Pancreas (tissue), 10 donors: ENCODE measurements at regions not wholly inside any gene's neighbourhood (a gene's known extent, or its start where the extent isn't known, plus 50 kb on each side); places are given as distances from the start of the nearest gene placed in this dataset.

Source experiments
- ATAC-seq, 4 donors: fragments of 200-7000 bp; cut with Tn5 transposase; one replicate each; pipeline versions ENCODE4 v1.8.0 to v1.9.1; 2020; ENCODE audit warnings: mild to moderate bottlenecking in 4 of 4, moderate library complexity in 4 of 4
- DNase-seq, 6 donors: peaks; one replicate each; pipeline ENCODE4 v3.0.0-alpha.2; 2020
- FAIRE-seq: peaks from 2 replicates; lab custom pipeline; 2012; peaks lifted over from hg19 to GRCh38; lab: Jason Lieb, UNC
- H3K27ac ChIP-seq, 4 donors: fragments of 200-600 bp; sonication (generic); 1 replicate in 3 of 4; 2 replicates in 1 of 4; pipeline versions ENCODE4 v1.5.0 to v1.8.0; 2020
- H3K27me3 ChIP-seq, 4 donors: fragments of 200-600 bp; one replicate each; pipeline ENCODE4 v1.8.0; 2021
- H3K36me3 ChIP-seq, 3 donors: fragments of 200-600 bp; sonication (generic) in 1 of 3; one replicate each; pipeline versions ENCODE4 v1.5.0 to v1.8.0; 2020 to 2021
- H3K4me1 ChIP-seq, 3 donors: fragments of 200-600 bp; one replicate each; pipeline ENCODE4 v1.8.0; 2021
- H3K4me3 ChIP-seq, 4 donors: fragments of 200-600 bp; sonication (generic) in 2 of 4; one replicate each; pipeline versions ENCODE4 v1.5.0 to v1.8.0; 2020 to 2021
- H3K9me3 ChIP-seq, 4 donors: fragments of 200-600 bp; one replicate each; pipeline ENCODE4 v1.8.0; 2021
- CTCF ChIP-seq, 4 donors: fragments of 200-600 bp; sonication (generic) in 3 of 4; IDR thresholded peaks; one replicate each; pipeline versions ENCODE4 v1.5.0 to v1.8.0; 2021; ENCODE audit warnings: antibody characterized with exemption in 4 of 4
- WGBS, 2 donors: extraction: QIAGEN DNeasy Blood & Tissue Kit; methylation state at CpG; one replicate each; pipeline ENCODE4 v1.1.7; 2013; 5-methylcytosine and 5-hydroxymethylcytosine counted together
- intact Hi-C, 3 donors: fragments of 100-400 bp; cut with DNase I; formaldehyde crosslinking; loops; one replicate each; pipeline versions ENCODE4 v1.11.1 to v1.14.2; 2022
- donor health status: healthy with polysubstance abuse.
- donor health status: DM: no; HTN: no; CAD: no; lungs with moderate emphysema.
- donor health status: DM: no; HTN: no; CAD: no.
- donor health status: control.
- donor health status: control.
- donor health status: Bipolar disorder and iron deficiency.
- donor health status: DM: yes; HTN: yes; CAD: no.
- donor health status: DM: no; HTN: no; CAD: no.
- donor health status: DM: no; HTN: no; CAD: no.
- donor health status: DM: yes; HTN: yes; CAD: no.

- H3K4me3 ChIP-seq, result no peak overlapping the region
- no peak for ATAC-seq
- H3K27me3 ChIP-seq, result no peaks in the 10 kb centered on the region
- TF ChIP-seq CTCF (IDR thresholded peaks at IDR 0.05), result no peak
- intact Hi-C loops, result no loop called here
- no peaks in the 10 kb centered on the region for H3K36me3 ChIP-seq
- no peak for DNase-seq
- H3K9me3 ChIP-seq, result no peaks in the 10 kb centered on the region
- H3K4me1 ChIP-seq, result no peaks in the 10 kb centered on the region
- no peak for FAIRE-seq
- WGBS, 2 donors, result 86 to 94% methylated on average over 2 of the region's 2 CpGs
- no peak overlapping the region for H3K27ac ChIP-seq
Observed at GRCh38 chr2:12298352-12298751, 418.4 kb upstream of the TRIB2 start.

GRCh38 chr2:12299431-12299830 is 417.3 kb upstream of the TRIB2 start:
- H3K27ac ChIP-seq, result no peak overlapping the region
- intact Hi-C loops, result no loop called here
- no peak for TF ChIP-seq CTCF (IDR thresholded peaks at IDR 0.05)
- no peaks in the 10 kb centered on the region for H3K36me3 ChIP-seq
- H3K27me3 ChIP-seq, result no peaks in the 10 kb centered on the region
- DNase-seq (no peak), FAIRE-seq (no peak), ATAC-seq (no peak)
- H3K4me1 ChIP-seq, result peaks cover 1 to 3% (median 3%) of the 10 kb centered on the region in 3 donors
- H3K9me3 ChIP-seq, result no peaks in the 10 kb centered on the region
- 50% methylated on average over 1 of the region's 1 CpG for WGBS, 2 donors
- no peak overlapping the region for H3K4me3 ChIP-seq

- no peak overlapping the region for H3K4me3 ChIP-seq
- intact Hi-C loops, result no loop called here
- no peak for TF ChIP-seq CTCF (IDR thresholded peaks at IDR 0.05)
- ATAC-seq, result no peak
- no peaks in the 10 kb centered on the region for H3K27me3 ChIP-seq
- FAIRE-seq, result no peak
- WGBS, 2 donors, result 81 to 85% methylated on average over 4 of the region's 4 CpGs
- H3K9me3 ChIP-seq, result no peaks in the 10 kb centered on the region
- peaks cover 6 to 10% (median 7%) of the 10 kb centered on the region in 3 donors for H3K4me1 ChIP-seq
- no peak overlapping the region for H3K27ac ChIP-seq
- no peak for DNase-seq
- H3K36me3 ChIP-seq, result no peaks in the 10 kb centered on the region
Observed at GRCh38 chr2:12300019-12300602, 416.6 kb upstream of the TRIB2 start.

GRCh38 chr2:12300927-12301326 is 415.8 kb upstream of the TRIB2 start:
- H3K4me3 ChIP-seq, result no peak overlapping the region
- no peaks in the 10 kb centered on the region for H3K36me3 ChIP-seq
- H3K27ac ChIP-seq, result no peak overlapping the region
- TF ChIP-seq CTCF (IDR thresholded peaks at IDR 0.05), result no peak
- DNase-seq (no peak), FAIRE-seq (no peak), ATAC-seq (no peak)
- intact Hi-C loops, result no loop called here
- H3K27me3 ChIP-seq, result no peaks in the 10 kb centered on the region
- no peaks in the 10 kb centered on the region for H3K9me3 ChIP-seq
- 91% methylated on average over 5 of the region's 5 CpGs for WGBS, 2 donors
- peaks cover 6 to 10% (median 7%) of the 10 kb centered on the region in 3 donors for H3K4me1 ChIP-seq

GRCh38 chr2:12302140-12302539 is 414.6 kb upstream of the TRIB2 start:
- intact Hi-C loops, result no loop called here
- ATAC-seq (no peak), FAIRE-seq (no peak), DNase-seq (no peak)
- Histone ChIP-seq H3K4me3 (no peak overlapping the region), H3K27me3 (no peaks in the 10 kb centered on the region), H3K9me3 (no peaks in the 10 kb centered on the region), H3K27ac (no peak overlapping the region), H3K36me3 (no peaks in the 10 kb centered on the region), H3K4me1 (peaks cover 6 to 10% (median 7%) of the 10 kb centered on the region in 3 donors)
- TF ChIP-seq CTCF (IDR thresholded peaks at IDR 0.05), result no peak
- WGBS, 2 donors, result 93% methylated on average over 3 of the region's 3 CpGs
